Heart right ventricle (tissue), 16 donors: ENCODE measurements at regions not wholly inside any gene's neighbourhood (a gene's known extent, or its start where the extent isn't known, plus 50 kb on each side); places are given as distances from the start of the nearest gene placed in this dataset.

ENCODE experiments used
- ATAC-seq, 8 donors: fragments of 200-7000 bp; cut with Tn5 transposase; one replicate each; pipeline ENCODE4 v1.9.1; 2020; ENCODE audit warnings: mild to moderate bottlenecking in 8 of 8, moderate library complexity in 8 of 8, moderate number of reproducible peaks in 1 of 8
- DNase-seq, 2 donors: peaks; one replicate each; pipeline ENCODE4 v3.0.0-alpha.2; 2020
- H3K27ac ChIP-seq, 10 donors: fragments of 200-600 bp; sonication (generic) in 2 of 10; one replicate each; pipeline versions ENCODE4 v1.5.0 to v1.8.0; 2020 to 2022; ENCODE audit warnings: mild to moderate bottlenecking in 3 of 10
- H3K27me3 ChIP-seq, 7 donors: fragments of 200-600 bp; one replicate each; pipeline ENCODE4 v1.8.0; 2021 to 2022; ENCODE audit warnings: mild to moderate bottlenecking in 2 of 7
- H3K36me3 ChIP-seq, 9 donors: fragments of 200-600 bp; sonication (generic) in 1 of 9; one replicate each; pipeline versions ENCODE4 v1.5.0 to v1.8.0; 2020 to 2022; ENCODE audit warnings: mild to moderate bottlenecking in 2 of 9
- H3K4me1 ChIP-seq, 9 donors: fragments of 200-600 bp; sonication (generic) in 1 of 9; one replicate each; pipeline versions ENCODE4 v1.5.0 to v1.8.0; 2020 to 2022; ENCODE audit warnings: mild to moderate bottlenecking in 4 of 9
- H3K4me3 ChIP-seq, 10 donors: fragments of 200-600 bp; sonication (generic) in 2 of 10; one replicate each; pipeline versions ENCODE4 v1.5.0 to v1.8.0; 2020 to 2022; ENCODE audit warnings: mild to moderate bottlenecking in 7 of 10, moderate library complexity in 2 of 10
- H3K9me3 ChIP-seq, 11 donors: fragments of 200-600 bp in 10 of 11; sonication (generic) in 2 of 11; one replicate each; pipeline versions ENCODE4 v1.5.0 to v1.8.0; 2013 to 2022; ENCODE audit warnings: mild to moderate bottlenecking in 2 of 11, control low read depth in 1 of 11, moderate library complexity in 1 of 11
- CTCF ChIP-seq, 9 donors: fragments of 200-600 bp; sonication (generic) in 2 of 9; IDR thresholded peaks; one replicate each; pipeline versions ENCODE4 v1.5.0 to v1.8.0; 2021 to 2022; ENCODE audit warnings: antibody characterized with exemption in 9 of 9, mild to moderate bottlenecking in 5 of 9, moderate library complexity in 1 of 9
- WGBS, 2 donors: extraction: QIAGEN DNeasy Blood & Tissue Kit; methylation state at CpG; one replicate each; pipeline ENCODE4 v1.1.7; 2013; ENCODE audit warnings: inconsistent platforms in 1 of 2; 5-methylcytosine and 5-hydroxymethylcytosine counted together
- intact Hi-C, 10 donors: fragments of 100-400 bp; cut with DNase I; formaldehyde crosslinking; loops; one replicate each; pipeline versions ENCODE4 v1.11.1 to v1.14.2; 2022
- donor health status: Arrhythmogenic right ventricular cardiomyopathy.
- donor health status: ischemic (EF 13 %, LVEDD 7.1; RV severe dilation, severe dysfunction).
- donor health status: healthy with polysubstance abuse.
- donor health status: DM: no; HTN: yes; CAD: no.
- donor health status: DM: no; HTN: no; CAD: no.
- donor health status: ischemic (EF 25% LVEDD 6.9; RV normal size, moderate dysfunction).
- donor health status: ischemic (EF 25% LVEDD 5.7; RV mildly dilated, moderate dysfunction).
- donor health status: healthy.
- donor health status: DM: yes; HTN: yes; CAD: no.
- donor health status: Ischemic cardiomyopathy.
- donor health status: ischemic (EF 35%, LVEDD 5.7; RV mildly dilated, moderate dysfunction).
- donor health status: nonischemic (EF 11% LVEDD 7.7; RV severe dilation, severe dysfunction).
- donor health status: DM: yes; HTN: yes; CAD: no.
- donor health status: PGD.
- donor health status: ischemic (EF 29% LVEDD 5.4; RV normal size, mild dysfunction).
- donor health status: nonischemic (EF 23%, LVEDD 6.1; RV moderate dilation, normal function).

- 55 to 65% methylated on average over 2 of the region's 2 CpGs for WGBS, 2 donors
- Histone ChIP-seq H3K36me3 (no peaks in the 10 kb centered on the region), H3K4me3 (no peak overlapping the region), H3K9me3 (no peaks in the 10 kb centered on the region), H3K27ac (peak overlapping the region in 1 of 10 donors; percentile 86), H3K4me1 (peaks cover 7 to 87% (median 47%) of the 10 kb centered on the region in 9 donors), H3K27me3 (no peaks in the 10 kb centered on the region)
- DNase-seq: no peak
- no peak for ATAC-seq
- intact Hi-C loops: loop anchor here in 1 of 10 donors (5.0 to 10.0 kb wide), 2 partner anchors 175 to 237 kb away; no protein-coding TSS in a partner anchor
- no peak for TF ChIP-seq CTCF (IDR thresholded peaks at IDR 0.05)
Observed at GRCh38 chr3:177599326-177599725, 402.0 kb upstream of the TBL1XR1 start.

- Histone ChIP-seq H3K4me1 (peaks cover 7 to 87% (median 47%) of the 10 kb centered on the region in 9 donors), H3K27me3 (no peaks in the 10 kb centered on the region), H3K9me3 (no peaks in the 10 kb centered on the region), H3K27ac (peak overlapping the region in 1 of 10 donors; percentile 86), H3K36me3 (no peaks in the 10 kb centered on the region), H3K4me3 (no peak overlapping the region)
- no peak for TF ChIP-seq CTCF (IDR thresholded peaks at IDR 0.05)
- intact Hi-C loops: loop anchor here in 1 of 10 donors (5.0 to 10.0 kb wide), 2 partner anchors 175 to 238 kb away; no protein-coding TSS in a partner anchor
- WGBS, 2 donors: 92% methylated on average over 4 of the region's 4 CpGs
- DNase-seq (no peak), ATAC-seq (no peak)
Observed at GRCh38 chr3:177599837-177600236, 402.6 kb upstream of the TBL1XR1 start.

DNA sequence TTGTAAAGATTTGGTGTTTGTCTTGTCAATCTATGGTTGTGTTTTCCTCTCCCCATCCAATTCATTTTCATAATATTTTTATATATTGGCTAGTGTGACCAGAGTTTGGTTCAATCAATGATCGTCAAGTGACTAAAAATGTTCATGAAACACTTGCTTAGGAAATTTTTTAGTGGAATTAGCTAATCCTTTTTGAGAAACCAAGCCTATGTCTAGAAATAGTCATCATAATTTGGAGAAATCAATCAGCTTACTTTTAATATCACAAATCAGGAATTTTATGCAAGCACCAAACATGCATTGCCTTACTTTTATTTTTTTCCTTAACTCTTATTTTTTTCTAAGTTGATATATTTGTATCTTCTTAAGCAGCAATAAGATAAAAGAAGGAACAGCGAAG is 403.1 kb upstream of the TBL1XR1 start:
- Histone ChIP-seq H3K36me3 (no peaks in the 10 kb centered on the region), H3K27me3 (no peaks in the 10 kb centered on the region), H3K9me3 (peaks cover 0 to 5% (median 0%) of the 10 kb centered on the region in 11 donors), H3K4me1 (peaks cover 7 to 86% (median 47%) of the 10 kb centered on the region in 9 donors), H3K27ac (no peak overlapping the region), H3K4me3 (no peak overlapping the region)
- intact Hi-C loops: no loop called here
- ATAC-seq: no peak
- DNase-seq: no peak
- WGBS, 2 donors: 97 to 98% methylated on average over 2 of the region's 2 CpGs
- no peak for TF ChIP-seq CTCF (IDR thresholded peaks at IDR 0.05)

- DNase-seq: no peak
- Histone ChIP-seq H3K27me3 (no peaks in the 10 kb centered on the region), H3K4me1 (peaks cover 7 to 79% (median 47%) of the 10 kb centered on the region in 9 donors), H3K4me3 (no peak overlapping the region), H3K27ac (no peak overlapping the region), H3K36me3 (no peaks in the 10 kb centered on the region), H3K9me3 (peaks cover 0 to 6% (median 0%) of the 10 kb centered on the region in 11 donors)
- intact Hi-C loops: no loop called here
- no peak for ATAC-seq
- no peak for TF ChIP-seq CTCF (IDR thresholded peaks at IDR 0.05)
Observed at GRCh38 chr3:177601152-177601551, 403.9 kb upstream of the TBL1XR1 start.
